Mesothelial cell of epicardium (in vitro differentiated cells): ENCODE measurements at regions not wholly inside any gene's neighbourhood (a gene's known extent, or its start where the extent isn't known, plus 50 kb on each side); places are given as distances from the start of the nearest gene placed in this dataset.
"Not testable (repeated sequence)": the region's sequence is repeated elsewhere in the genome, so short reads cannot be mapped to it uniquely, and the experiment has no call there.

Source experiments
- DNase-seq, 2 experiments: peaks; one replicate each; pipeline ENCODE4 v3.0.0; 2021; ENCODE audit warnings: low spot score in 2 of 2; ENCODE audit not compliant: unreplicated experiment in 2 of 2
- H3K27ac Mint-ChIP-seq: 2 replicates; pipeline ENCODE4 v1.8.0; 2021; ENCODE audit warnings: mixed read lengths
- H3K27me3 Mint-ChIP-seq: 2 replicates; pipeline ENCODE4 v1.8.0; 2021; ENCODE audit warnings: low read depth, mixed read lengths
- H3K36me3 Mint-ChIP-seq: 2 replicates; pipeline ENCODE4 v1.8.0; 2021; ENCODE audit warnings: mixed read lengths
- H3K4me1 Mint-ChIP-seq: 2 replicates; pipeline ENCODE4 v1.8.0; 2021; ENCODE audit warnings: mixed read lengths
- H3K4me3 Mint-ChIP-seq: 2 replicates; pipeline ENCODE4 v1.8.0; 2021; ENCODE audit warnings: mild to moderate bottlenecking, moderate library complexity, mixed read lengths
- H3K9me3 Mint-ChIP-seq: 2 replicates; pipeline ENCODE4 v1.8.0; 2021; ENCODE audit warnings: mixed read lengths
- CTCF ChIP-seq: fragments of 200-600 bp; sonication (generic); IDR thresholded peaks from one replicate; pipeline ENCODE4 v1.5.0; 2021; ENCODE audit warnings: antibody characterized with exemption; ENCODE audit not compliant: unreplicated experiment

DNA sequence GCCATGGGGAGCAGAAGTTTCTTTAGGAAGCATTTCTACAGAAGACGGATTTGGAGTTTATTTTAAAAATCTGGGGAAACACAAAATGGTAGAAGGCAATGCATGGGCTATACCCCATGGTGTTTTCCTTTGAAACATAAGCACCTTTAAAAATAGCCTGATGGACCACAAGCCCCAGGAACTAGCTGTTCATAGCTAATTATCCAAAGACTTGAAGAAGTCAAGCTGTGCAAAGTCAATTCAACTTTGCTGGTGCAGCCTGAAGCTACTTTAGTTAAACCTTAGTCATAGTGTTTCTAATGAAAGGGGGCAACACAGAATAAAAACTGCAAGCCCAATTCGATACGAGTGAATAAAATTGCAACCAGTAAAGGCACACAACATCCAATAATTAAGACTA is 732.5 kb downstream of the GALC start:
- Mint-ChIP-seq H3K9me3 (peaks cover 17% of the 10 kb centered on the region), H3K4me3 (no peak overlapping the region), H3K36me3 (no peaks in the 10 kb centered on the region), H3K4me1 (no peaks in the 10 kb centered on the region), H3K27ac (no peak overlapping the region), H3K27me3 (no peaks in the 10 kb centered on the region)
- DNase-seq, result no peak
- no peak for TF ChIP-seq CTCF

DNA sequence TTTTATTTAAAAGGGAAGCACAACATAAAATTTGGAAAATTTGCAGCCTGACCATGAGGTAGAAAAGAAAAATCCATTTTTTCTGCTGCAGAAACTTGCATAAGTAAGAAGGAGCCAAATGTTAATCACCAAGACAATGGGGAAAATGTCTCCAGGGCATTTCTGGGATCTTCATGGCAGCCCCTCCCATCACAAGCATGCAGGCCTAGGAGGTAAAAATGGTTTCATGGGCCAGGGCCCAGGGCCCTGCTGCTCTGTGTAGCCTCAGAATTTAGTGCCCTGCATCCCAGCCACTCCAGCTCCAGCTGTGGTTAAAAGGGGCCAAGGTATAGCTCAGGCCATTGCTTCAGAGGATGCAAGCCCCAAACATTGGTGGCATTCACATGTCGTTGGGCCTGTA is 735.6 kb downstream of the GALC start:
- TF ChIP-seq CTCF, result no peak
- H3K4me3 Mint-ChIP-seq, result no peak overlapping the region
- peaks cover 11% of the 10 kb centered on the region for H3K9me3 Mint-ChIP-seq
- no peaks in the 10 kb centered on the region for H3K36me3 Mint-ChIP-seq
- DNase-seq, result no peak
- H3K27ac Mint-ChIP-seq, result no peak overlapping the region
- H3K4me1 Mint-ChIP-seq, result no peaks in the 10 kb centered on the region
- H3K27me3 Mint-ChIP-seq, result no peaks in the 10 kb centered on the region

- no peaks in the 10 kb centered on the region for H3K36me3 Mint-ChIP-seq
- no peak overlapping the region for H3K4me3 Mint-ChIP-seq
- no peak for TF ChIP-seq CTCF
- DNase-seq, result no peak
- H3K27me3 Mint-ChIP-seq, result no peaks in the 10 kb centered on the region
- peaks cover 11% of the 10 kb centered on the region for H3K9me3 Mint-ChIP-seq
- no peaks in the 10 kb centered on the region for H3K4me1 Mint-ChIP-seq
- H3K27ac Mint-ChIP-seq, result no peak overlapping the region
Observed at GRCh38 chr14:87255058-87255457, 737.9 kb downstream of the GALC start.

DNA sequence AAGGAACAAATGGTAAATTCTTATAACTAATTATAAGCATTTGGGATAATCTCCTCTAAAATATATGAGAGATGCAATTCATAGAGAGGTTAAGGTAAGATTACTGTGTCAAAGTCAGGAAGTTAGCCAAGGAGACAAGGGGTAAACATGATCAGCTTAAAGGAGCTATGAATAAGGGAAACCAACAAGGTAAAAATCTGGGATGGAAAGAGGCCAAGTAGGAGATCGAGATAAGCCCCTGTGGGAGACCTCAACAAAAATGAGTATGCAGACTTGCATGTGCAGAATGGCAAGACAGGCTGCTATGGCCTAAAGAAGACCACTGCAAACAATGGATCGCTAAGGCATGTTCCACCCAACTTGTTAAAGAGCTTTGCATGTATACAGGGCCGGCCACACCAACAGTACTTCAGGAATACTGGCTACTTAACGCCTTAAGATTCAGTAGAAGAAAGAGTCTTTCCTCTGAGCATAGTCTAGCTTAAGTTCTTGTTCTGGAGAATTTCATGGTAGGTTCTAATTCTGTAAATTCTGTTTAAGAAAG is 738.6 kb downstream of the GALC start:
- no peaks in the 10 kb centered on the region for H3K36me3 Mint-ChIP-seq
- peaks cover 11% of the 10 kb centered on the region for H3K9me3 Mint-ChIP-seq
- H3K27me3 Mint-ChIP-seq, result no peaks in the 10 kb centered on the region
- no peaks in the 10 kb centered on the region for H3K4me1 Mint-ChIP-seq
- no peak overlapping the region for H3K27ac Mint-ChIP-seq
- TF ChIP-seq CTCF, result no peak
- H3K4me3 Mint-ChIP-seq, result no peak overlapping the region
- no peak for DNase-seq

- not testable (repeated sequence) for H3K4me3 Mint-ChIP-seq, H3K27me3 Mint-ChIP-seq, H3K36me3 Mint-ChIP-seq, H3K27ac Mint-ChIP-seq, DNase-seq, H3K9me3 Mint-ChIP-seq, H3K4me1 Mint-ChIP-seq
Observed at GRCh38 chr14:87253791-87254190, 739.2 kb downstream of the GALC start.

GRCh38 chr14:87252103-87252502 is 740.9 kb downstream of the GALC start:
- H3K4me3 Mint-ChIP-seq, result no peak overlapping the region
- peaks cover 6% of the 10 kb centered on the region for H3K9me3 Mint-ChIP-seq
- no peaks in the 10 kb centered on the region for H3K4me1 Mint-ChIP-seq
- no peak for TF ChIP-seq CTCF
- H3K27me3 Mint-ChIP-seq, result no peaks in the 10 kb centered on the region
- no peak overlapping the region for H3K27ac Mint-ChIP-seq
- DNase-seq, result no peak
- no peaks in the 10 kb centered on the region for H3K36me3 Mint-ChIP-seq
